Endodermal cell (in vitro differentiated cells): ENCODE measurements at regions not wholly inside any gene's neighbourhood (a gene's known extent, or its start where the extent isn't known, plus 50 kb on each side); places are given as distances from the start of the nearest gene placed in this dataset.

ENCODE experiments used
- DNase-seq: peaks from one replicate; pipeline ENCODE4 v3.0.0-alpha.2; 2017
- H3K27ac ChIP-seq: 2 replicates; pipeline ENCODE4 v1.5.1; 2013; ENCODE audit warnings: mild to moderate bottlenecking, low read depth, low read length, moderate library complexity
- H3K27me3 ChIP-seq: 2 replicates; pipeline ENCODE4 v1.6.1; 2013; ENCODE audit warnings: mild to moderate bottlenecking, low read length, moderate library complexity; ENCODE audit not compliant: insufficient read depth, control insufficient read depth, poor library complexity, severe bottlenecking
- H3K36me3 ChIP-seq: 2 replicates; pipeline ENCODE4 v1.7.0; 2013; ENCODE audit warnings: mild to moderate bottlenecking, low read length, moderate library complexity; ENCODE audit not compliant: control insufficient read depth, insufficient read depth
- H3K4me1 ChIP-seq: one replicate; pipeline ENCODE4 v1.7.0; 2013; ENCODE audit warnings: low read length; ENCODE audit not compliant: control insufficient read depth, insufficient read depth
- H3K4me3 ChIP-seq: 2 replicates; pipeline ENCODE4 v1.5.1; 2013; ENCODE audit warnings: mild to moderate bottlenecking, low read length, moderate library complexity
- H3K9ac ChIP-seq: 2 replicates; pipeline ENCODE4 v1.6.1; 2013; ENCODE audit warnings: mild to moderate bottlenecking, low read length, moderate library complexity; ENCODE audit not compliant: poor library complexity, severe bottlenecking; ENCODE audit errors: extremely low read depth
- H3K9me3 ChIP-seq: 2 replicates; pipeline ENCODE4 v1.6.1; 2013; ENCODE audit warnings: mild to moderate bottlenecking, low read length, moderate library complexity; ENCODE audit not compliant: control insufficient read depth
- H3K27ac Mint-ChIP-seq: 2 replicates; pipeline ENCODE4 v1.8.0; 2020; ENCODE audit warnings: mixed read lengths
- H3K27me3 Mint-ChIP-seq: 2 replicates; pipeline ENCODE4 v1.8.0; 2021; ENCODE audit warnings: mild to moderate bottlenecking, mixed read lengths; ENCODE audit not compliant: insufficient read depth
- H3K36me3 Mint-ChIP-seq: 2 replicates; pipeline ENCODE4 v1.8.0; 2020; ENCODE audit warnings: low read depth, mixed read lengths
- H3K4me1 Mint-ChIP-seq: 2 replicates; pipeline ENCODE4 v1.8.0; 2020; ENCODE audit warnings: mixed read lengths
- H3K4me3 Mint-ChIP-seq: 2 replicates; pipeline ENCODE4 v1.8.0; 2020; ENCODE audit warnings: mild to moderate bottlenecking, moderate library complexity, mixed read lengths
- H3K9me3 Mint-ChIP-seq: 2 replicates; pipeline ENCODE4 v1.8.0; 2020; ENCODE audit warnings: mild to moderate bottlenecking, mixed read lengths
- CTCF ChIP-seq: fragments of 200-600 bp; sonication (generic); conservative IDR thresholded peaks from 2 replicates; pipeline ENCODE4 v1.5.0; 2021; ENCODE audit warnings: antibody characterized with exemption, mild to moderate bottlenecking
- WGBS, 2 experiments: methylation state at CpG; one replicate each; pipeline versions ENCODE4 v1.1.5 to v1.1.7; 2013; ENCODE audit warnings: missing lambda C conversion rate in 2 of 2, mixed read lengths in 1 of 2; ENCODE audit not compliant: insufficient coverage in 1 of 2, insufficient read length in 1 of 2; 5-methylcytosine and 5-hydroxymethylcytosine counted together

- Histone ChIP-seq H3K27ac (no peak overlapping the region), H3K9ac (no peak overlapping the region), H3K4me3 (no peak overlapping the region), H3K27me3 (no peaks in the 10 kb centered on the region), H3K4me1 (peaks cover 3% of the 10 kb centered on the region), H3K36me3 (no peaks in the 10 kb centered on the region), H3K9me3 (no peaks in the 10 kb centered on the region)
- WGBS, 2 experiments, result 85 to 89% methylated on average over 2 of the region's 2 CpGs
- Mint-ChIP-seq H3K27me3 (peaks cover 3% of the 10 kb centered on the region), H3K9me3 (no peaks in the 10 kb centered on the region), H3K4me1 (peaks cover 52% of the 10 kb centered on the region), H3K4me3 (no peak overlapping the region), H3K27ac (peak overlapping the region; percentile 35), H3K36me3 (no peaks in the 10 kb centered on the region)
- no peak for DNase-seq
- no peak for TF ChIP-seq CTCF
Observed at GRCh38 chr5:10902145-10902544, 141.1 kb upstream of the DAP start.

- TF ChIP-seq CTCF, result no peak
- no peaks in the 10 kb centered on the region for H3K27me3 Mint-ChIP-seq
- H3K9me3 ChIP-seq, result no peaks in the 10 kb centered on the region
- peaks cover 8% of the 10 kb centered on the region for H3K4me1 ChIP-seq
- DNase-seq, result no peak
- H3K27ac ChIP-seq, result no peak overlapping the region
- no peak overlapping the region for H3K4me3 Mint-ChIP-seq
- peaks cover 46% of the 10 kb centered on the region for H3K4me1 Mint-ChIP-seq
- H3K9ac ChIP-seq, result no peak overlapping the region
- 79 to 96% methylated on average over 2 to 4 of the region's 4 CpGs for WGBS, 2 experiments
- no peaks in the 10 kb centered on the region for H3K27me3 ChIP-seq
- no peak overlapping the region for H3K27ac Mint-ChIP-seq
- H3K9me3 Mint-ChIP-seq, result no peaks in the 10 kb centered on the region
- H3K36me3 ChIP-seq, result no peaks in the 10 kb centered on the region
- H3K36me3 Mint-ChIP-seq, result no peaks in the 10 kb centered on the region
- no peak overlapping the region for H3K4me3 ChIP-seq
Observed at GRCh38 chr5:10898514-10898913, 137.5 kb upstream of the DAP start.

GRCh38 chr5:10896016-10896415 is 135.0 kb upstream of the DAP start:
- Histone ChIP-seq H3K9ac (no peak overlapping the region), H3K4me3 (no peak overlapping the region), H3K4me1 (peaks cover 4% of the 10 kb centered on the region), H3K36me3 (no peaks in the 10 kb centered on the region), H3K27ac (no peak overlapping the region), H3K9me3 (peaks cover 6% of the 10 kb centered on the region), H3K27me3 (no peaks in the 10 kb centered on the region)
- Mint-ChIP-seq H3K27ac (no peak overlapping the region), H3K4me3 (no peak overlapping the region), H3K27me3 (peaks cover 1% of the 10 kb centered on the region), H3K36me3 (no peaks in the 10 kb centered on the region), H3K9me3 (peaks cover under 1% of the 10 kb centered on the region), H3K4me1 (peaks cover 23% of the 10 kb centered on the region)
- no peak for TF ChIP-seq CTCF
- WGBS, 2 experiments, result 72 to 78% methylated on average over 1 of the region's 1 CpG
- DNase-seq, result no peak
